KOPT-K1 (cell line): ENCODE measurements at regions not wholly inside any gene's neighbourhood (a gene's known extent, or its start where the extent isn't known, plus 50 kb on each side); places are given as distances from the start of the nearest gene placed in this dataset.

ENCODE experiments used
- H3K27ac ChIP-seq: fragments of 200-600 bp; sonication (generic); 2 replicates; pipeline ENCODE4 v1.5.1; 2016; ENCODE audit warnings: antibody characterized with exemption, mild to moderate bottlenecking, low read depth, low read length; ENCODE audit not compliant: poor library complexity, severe bottlenecking
- H3K36me3 ChIP-seq: fragments of 200-600 bp; sonication (generic); 2 replicates; pipeline ENCODE4 v1.5.1; 2017; ENCODE audit warnings: antibody characterized with exemption, mild to moderate bottlenecking, low read length, moderate library complexity; ENCODE audit not compliant: insufficient read depth
- H3K9me3 ChIP-seq: fragments of 200-600 bp; sonication (generic); 2 replicates; pipeline ENCODE4 v1.5.1; 2017; ENCODE audit warnings: antibody characterized with exemption, low read length, mild to moderate bottlenecking; ENCODE audit not compliant: insufficient read depth, poor library complexity, severe bottlenecking

DNA sequence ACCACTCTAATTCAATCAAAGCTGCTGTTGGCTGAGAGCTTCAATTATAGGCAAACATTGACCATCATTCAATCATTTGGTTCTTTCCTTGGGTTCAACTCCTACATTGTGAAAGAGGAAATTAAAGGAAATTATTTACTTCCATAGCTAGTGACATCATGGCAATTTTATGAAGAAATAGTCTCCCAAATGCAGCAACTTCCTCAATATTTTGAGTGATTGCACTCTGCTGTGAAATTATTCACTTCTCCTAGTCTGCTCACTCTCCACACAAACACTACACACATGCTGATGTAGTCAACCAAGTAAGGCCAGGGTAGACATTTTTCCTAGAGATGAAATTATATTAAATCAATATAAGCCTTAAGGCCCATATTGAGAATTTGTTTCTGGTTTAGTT, 86.7 kb upstream of the NCKAP5 start:
- H3K9me3 ChIP-seq, result no peaks in the 10 kb centered on the region
- no peak overlapping the region for H3K27ac ChIP-seq
- H3K36me3 ChIP-seq, result no peaks in the 10 kb centered on the region

DNA sequence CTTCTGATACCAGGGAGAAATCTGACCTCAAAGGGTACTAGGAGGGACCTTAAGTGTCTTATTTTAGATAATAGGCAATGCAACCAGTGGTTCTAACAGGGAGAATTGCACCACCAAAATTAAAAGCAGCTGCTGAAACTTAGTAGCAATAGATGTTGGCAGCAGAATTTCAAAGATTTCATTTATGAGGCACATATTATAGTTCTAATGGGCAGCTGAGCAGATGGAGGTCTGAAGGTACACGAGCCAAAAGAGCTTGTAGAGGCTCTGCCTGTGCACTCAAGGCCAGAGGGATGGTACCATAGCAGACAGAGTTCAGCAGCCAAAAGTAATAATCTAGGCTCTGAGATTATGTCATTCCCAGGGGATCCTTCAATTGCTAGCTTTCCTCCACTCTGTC, 87.3 kb upstream of the NCKAP5 start:
- Histone ChIP-seq H3K9me3 (no peaks in the 10 kb centered on the region), H3K27ac (no peak overlapping the region), H3K36me3 (no peaks in the 10 kb centered on the region)

GRCh38 chr2:133657591-133657990, 89.3 kb upstream of the NCKAP5 start:
- H3K36me3 ChIP-seq, result no peaks in the 10 kb centered on the region

DNA sequence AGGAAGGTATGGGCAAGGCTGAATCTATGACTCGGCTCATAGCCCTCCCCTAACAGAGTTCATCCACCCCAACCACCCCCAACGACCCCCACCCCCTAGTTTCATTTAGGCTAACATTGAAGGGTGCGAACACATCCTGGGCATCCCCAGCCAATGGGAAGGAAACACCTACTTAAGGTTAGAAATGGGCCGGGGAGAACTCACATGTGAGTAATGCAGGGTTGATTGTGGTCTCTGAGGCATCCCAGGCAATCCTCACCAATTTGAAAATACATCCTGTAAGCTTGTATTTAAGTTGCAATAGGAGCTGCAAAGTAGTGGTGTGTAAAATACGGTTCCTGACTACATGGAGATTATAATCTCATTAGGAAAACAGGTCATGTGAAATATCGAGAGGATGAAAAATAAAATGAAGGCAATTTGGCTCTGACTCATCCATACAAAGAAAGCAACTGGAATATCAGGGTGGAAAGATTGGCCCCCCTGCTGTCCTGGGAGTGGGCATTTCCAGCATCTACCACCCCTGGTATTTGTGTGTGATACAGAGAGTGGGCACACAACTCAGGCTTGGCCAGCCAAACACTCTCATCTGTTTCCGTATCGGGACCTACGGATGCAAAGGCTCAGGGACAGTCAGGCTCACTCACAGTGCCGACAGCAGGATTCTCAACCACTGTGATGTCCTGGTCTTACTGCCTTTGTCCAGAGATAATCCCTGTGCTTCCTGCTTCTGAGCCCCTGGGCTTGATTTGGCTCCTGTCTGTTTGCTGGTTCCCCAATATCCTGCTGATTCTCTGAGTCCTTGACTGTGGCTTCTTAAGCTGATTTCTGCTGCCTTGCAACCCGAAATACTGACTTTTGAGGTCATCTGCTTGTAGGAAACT, 90.0 kb upstream of the NCKAP5 start:
- no peak overlapping the region for H3K27ac ChIP-seq
- no peaks in the 10 kb centered on the region for H3K36me3 ChIP-seq
- H3K9me3 ChIP-seq, result no peaks in the 10 kb centered on the region

More at GRCh38 chr2:133657591-133657990, 89.3 kb upstream of the NCKAP5 start:
- no peak overlapping the region for H3K27ac ChIP-seq
- H3K9me3 ChIP-seq, result no peaks in the 10 kb centered on the region

- no peak overlapping the region for H3K27ac ChIP-seq
Observed at GRCh38 chr2:133660510-133660909, 92.2 kb upstream of the NCKAP5 start.

DNA sequence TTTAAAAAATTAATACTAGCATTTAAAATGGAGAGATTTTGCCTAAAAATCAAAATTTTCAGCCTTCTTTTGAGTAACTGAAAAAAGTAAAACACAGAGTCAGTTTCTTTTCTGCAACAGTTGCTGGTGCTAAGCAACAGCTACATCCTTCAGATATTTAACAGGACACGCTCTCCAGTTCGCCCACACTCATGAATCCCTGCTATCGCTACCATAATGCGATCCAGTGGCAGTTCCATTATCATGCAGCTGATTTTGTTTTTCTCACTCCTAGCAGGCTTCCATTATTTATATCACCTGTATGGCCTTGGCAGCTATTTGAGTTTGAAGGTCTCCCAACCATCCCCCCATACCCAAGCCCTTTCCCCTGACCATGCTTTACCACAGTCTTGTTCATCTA, 93.1 kb upstream of the NCKAP5 start:
- Histone ChIP-seq H3K27ac (no peak overlapping the region), H3K36me3 (no peaks in the 10 kb centered on the region), H3K9me3 (no peaks in the 10 kb centered on the region)

More at GRCh38 chr2:133660510-133660909, 92.2 kb upstream of the NCKAP5 start:
- Histone ChIP-seq H3K9me3 (no peaks in the 10 kb centered on the region), H3K36me3 (no peaks in the 10 kb centered on the region)

GRCh38 chr2:133666621-133667020, 98.4 kb upstream of the NCKAP5 start:
- Histone ChIP-seq H3K27ac (no peak overlapping the region), H3K9me3 (no peaks in the 10 kb centered on the region), H3K36me3 (no peaks in the 10 kb centered on the region)

DNA sequence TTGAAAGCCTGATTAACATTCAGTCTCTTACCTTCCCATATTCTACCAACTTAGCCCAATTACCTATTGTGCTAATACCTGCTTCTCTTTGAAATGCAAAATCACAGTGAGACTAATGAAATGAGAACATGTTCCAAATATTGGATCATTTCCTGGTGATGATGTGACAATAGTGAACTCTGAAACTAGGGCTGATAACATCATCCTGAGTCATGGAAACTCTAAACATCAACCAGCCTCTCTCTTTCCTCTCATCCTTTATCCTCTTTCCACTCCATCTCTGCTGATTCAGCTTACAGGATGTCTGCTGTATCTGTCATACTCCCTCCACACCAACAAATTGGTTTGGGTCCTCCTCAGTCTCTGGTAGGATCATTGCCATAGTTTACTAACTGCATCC, 98.8 kb upstream of the NCKAP5 start:
- H3K27ac ChIP-seq, result no peak overlapping the region
- H3K9me3 ChIP-seq, result no peaks in the 10 kb centered on the region

GRCh38 chr2:133667968-133668367, 99.7 kb upstream of the NCKAP5 start:
- no peaks in the 10 kb centered on the region for H3K36me3 ChIP-seq
- H3K9me3 ChIP-seq, result no peaks in the 10 kb centered on the region
- H3K27ac ChIP-seq, result no peak overlapping the region

More for the DNA sequence above, 98.8 kb upstream of the NCKAP5 start:
- no peaks in the 10 kb centered on the region for H3K36me3 ChIP-seq

GRCh38 chr2:133668547-133668946, 100.3 kb upstream of the NCKAP5 start:
- Histone ChIP-seq H3K36me3 (no peaks in the 10 kb centered on the region), H3K27ac (no peak overlapping the region), H3K9me3 (no peaks in the 10 kb centered on the region)

- Histone ChIP-seq H3K27ac (no peak overlapping the region), H3K9me3 (no peaks in the 10 kb centered on the region), H3K36me3 (no peaks in the 10 kb centered on the region)
Observed at GRCh38 chr2:133673305-133673905, 105.1 kb upstream of the NCKAP5 start.

DNA sequence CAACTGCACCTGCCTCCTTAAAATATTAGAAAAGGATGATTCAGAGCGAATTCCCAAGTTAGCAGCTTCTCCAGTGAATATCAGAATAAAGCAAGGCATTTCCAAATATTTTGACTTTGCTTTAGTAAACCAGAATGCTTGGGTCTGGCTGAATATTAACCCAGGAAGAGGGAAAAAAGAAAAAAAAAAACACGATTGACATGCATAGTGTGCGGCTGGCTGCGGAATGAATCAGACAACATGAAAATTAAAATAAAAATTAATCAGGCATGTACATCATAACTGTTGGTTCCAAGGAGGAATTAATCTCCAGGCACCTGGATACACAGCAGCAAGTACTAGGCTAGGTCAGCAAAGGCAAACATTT, 105.8 kb upstream of the NCKAP5 start:
- no peak overlapping the region for H3K27ac ChIP-seq
- no peaks in the 10 kb centered on the region for H3K36me3 ChIP-seq
- H3K9me3 ChIP-seq, result no peaks in the 10 kb centered on the region

GRCh38 chr2:133674433-133675331, 106.4 kb upstream of the NCKAP5 start:
- H3K36me3 ChIP-seq, result no peaks in the 10 kb centered on the region
- no peaks in the 10 kb centered on the region for H3K9me3 ChIP-seq
- H3K27ac ChIP-seq, result no peak overlapping the region

DNA sequence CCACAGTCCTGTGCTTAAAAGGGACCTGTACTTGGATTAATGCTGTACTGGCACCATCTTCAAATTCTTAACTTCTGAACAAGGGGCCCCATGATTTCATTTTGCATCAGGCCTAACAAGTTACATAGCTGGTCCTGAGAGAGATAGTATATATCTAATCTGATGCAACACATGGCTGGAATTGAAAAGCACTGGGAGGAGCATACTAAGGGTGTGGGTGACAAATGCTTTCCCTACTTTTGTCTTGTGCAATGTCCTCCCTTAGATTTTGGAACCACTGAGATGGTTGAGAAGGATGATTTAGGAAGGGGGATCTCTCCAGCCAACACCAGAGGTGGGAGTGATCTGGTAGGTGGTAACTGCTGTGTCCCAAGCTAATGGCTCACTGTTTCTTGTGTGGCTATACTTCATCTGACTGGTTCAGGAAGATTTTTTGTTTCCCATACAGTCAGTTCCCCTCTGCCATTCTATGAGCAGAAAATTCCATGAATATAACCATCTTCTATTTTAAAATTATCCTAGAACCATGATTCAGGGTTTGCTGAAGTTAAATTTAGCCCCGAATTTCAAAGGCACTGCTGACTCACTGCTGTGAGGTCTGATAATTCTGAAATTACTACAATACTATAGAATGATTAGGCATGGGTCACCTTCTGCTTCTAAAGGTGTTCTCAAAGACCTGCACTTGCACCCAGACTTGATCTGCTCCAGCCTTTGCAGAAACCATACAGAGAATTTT, 108.3 kb upstream of the NCKAP5 start:
- H3K9me3 ChIP-seq, result no peaks in the 10 kb centered on the region
- no peak overlapping the region for H3K27ac ChIP-seq
- no peaks in the 10 kb centered on the region for H3K36me3 ChIP-seq
